Stimulated activated naive CD8-positive, alpha-beta T cell treated with anti-CD3 and anti-CD28 coated beads, Interleukin-15, amount 100 ng/mL, for 72 hours (primary cell): ENCODE measurements at regions not wholly inside any gene's neighbourhood (a gene's known extent, or its start where the extent isn't known, plus 50 kb on each side); places are given as distances from the start of the nearest gene placed in this dataset.
A peak's percentile ranks its signal among the peaks of the same experiment; 100 is the strongest.

Source experiments
- ATAC-seq: fragments of 150-1000 bp; cut with Tn5 transposase; 2 replicates; pipeline ENCODE4 v1.10.0; 2021; ENCODE audit warnings: mild to moderate bottlenecking, moderate library complexity
- DNase-seq, 2 donors: peaks; one replicate each; pipeline ENCODE4 v3.0.0; 2021 to 2022
- H3K27ac Mint-ChIP-seq, 2 donors: one replicate each; pipeline ENCODE4 v1.8.0; 2022; ENCODE audit warnings: mild to moderate bottlenecking in 2 of 2, mixed read lengths in 2 of 2, moderate library complexity in 2 of 2
- H3K27me3 Mint-ChIP-seq: one replicate; pipeline ENCODE4 v1.8.0; 2022; ENCODE audit warnings: mixed read lengths
- H3K4me1 Mint-ChIP-seq: one replicate; pipeline ENCODE4 v1.8.0; 2022; ENCODE audit warnings: mild to moderate bottlenecking, mixed read lengths
- H3K4me3 Mint-ChIP-seq, 2 donors: one replicate each; pipeline ENCODE4 v1.8.0; 2022; ENCODE audit warnings: mild to moderate bottlenecking in 2 of 2, mixed read lengths in 2 of 2, moderate library complexity in 1 of 2
- H3K9me3 Mint-ChIP-seq, 2 donors: one replicate each; pipeline ENCODE4 v1.8.0; 2022; ENCODE audit warnings: mixed read lengths in 2 of 2

DNA sequence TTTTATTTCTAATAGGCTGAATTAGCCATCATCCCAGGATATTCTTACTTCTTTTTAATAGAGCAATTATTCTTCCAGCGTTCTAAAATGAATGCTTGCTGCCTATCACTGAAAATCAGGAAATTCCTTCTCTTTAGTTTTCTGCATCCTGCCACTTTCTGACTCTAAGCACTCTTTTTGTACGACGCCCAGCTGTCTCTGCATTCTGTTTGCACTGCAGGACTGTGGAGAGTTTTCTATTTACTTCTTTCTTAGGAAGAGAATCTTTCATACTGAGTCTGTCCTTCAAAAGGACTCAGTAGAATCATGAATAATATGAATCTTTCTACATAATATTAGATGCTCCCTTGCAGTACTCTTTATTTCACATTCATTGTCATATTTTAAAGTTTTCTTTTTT lies 360.4 kb upstream of the DSEL start:
- no peaks in the 10 kb centered on the region for H3K9me3 Mint-ChIP-seq
- H3K27ac Mint-ChIP-seq, result no peak overlapping the region
- no peak overlapping the region for H3K4me3 Mint-ChIP-seq
- H3K4me1 Mint-ChIP-seq, result no peaks in the 10 kb centered on the region
- no peak for ATAC-seq
- H3K27me3 Mint-ChIP-seq, result no peaks in the 10 kb centered on the region
- DNase-seq, result no peak

GRCh38 chr18:67875944-67876343 lies 359.4 kb upstream of the DSEL start:
- no peaks in the 10 kb centered on the region for H3K4me1 Mint-ChIP-seq
- no peak for ATAC-seq
- H3K9me3 Mint-ChIP-seq, result no peaks in the 10 kb centered on the region
- no peak for DNase-seq
- no peak overlapping the region for H3K27ac Mint-ChIP-seq
- no peaks in the 10 kb centered on the region for H3K27me3 Mint-ChIP-seq
- H3K4me3 Mint-ChIP-seq, result no peak overlapping the region

- Mint-ChIP-seq H3K4me3 (no peak overlapping the region), H3K9me3 (no peaks in the 10 kb centered on the region), H3K4me1 (no peaks in the 10 kb centered on the region), H3K27me3 (no peaks in the 10 kb centered on the region), H3K27ac (no peak overlapping the region)
- ATAC-seq (no peak), DNase-seq (no peak)
Measured at GRCh38 chr18:67875060-67875459, 358.5 kb upstream of the DSEL start.

- no peak overlapping the region for H3K27ac Mint-ChIP-seq
Measured at GRCh38 chr18:67865400-67865799, 348.9 kb upstream of the DSEL start.

GRCh38 chr18:67864677-67865340 lies 348.3 kb upstream of the DSEL start:
- DNase-seq, result no peak
- peaks cover 0 to 6% of the 10 kb centered on the region in 2 donors for H3K9me3 Mint-ChIP-seq
- ATAC-seq, result no peak
- no peaks in the 10 kb centered on the region for H3K27me3 Mint-ChIP-seq
- no peak overlapping the region for H3K4me3 Mint-ChIP-seq
- no peak overlapping the region for H3K27ac Mint-ChIP-seq
- H3K4me1 Mint-ChIP-seq, result no peaks in the 10 kb centered on the region

More at GRCh38 chr18:67865400-67865799, 348.9 kb upstream of the DSEL start:
- no peak for ATAC-seq
- no peaks in the 10 kb centered on the region for H3K27me3 Mint-ChIP-seq
- no peak for DNase-seq
- no peak overlapping the region for H3K4me3 Mint-ChIP-seq
- H3K9me3 Mint-ChIP-seq, result peaks cover 0 to 6% of the 10 kb centered on the region in 2 donors
- no peaks in the 10 kb centered on the region for H3K4me1 Mint-ChIP-seq

GRCh38 chr18:67862069-67862468 lies 345.5 kb upstream of the DSEL start:
- DNase-seq, result no peak
- no peak overlapping the region for H3K27ac Mint-ChIP-seq

GRCh38 chr18:67854340-67854739 lies 337.8 kb upstream of the DSEL start:
- Mint-ChIP-seq H3K4me1 (no peaks in the 10 kb centered on the region), H3K27ac (no peak overlapping the region), H3K4me3 (no peak overlapping the region), H3K27me3 (no peaks in the 10 kb centered on the region), H3K9me3 (no peaks in the 10 kb centered on the region)
- DNase-seq, result no peak
- no peak for ATAC-seq

More at GRCh38 chr18:67862069-67862468, 345.5 kb upstream of the DSEL start:
- no peak for ATAC-seq
- no peaks in the 10 kb centered on the region for H3K27me3 Mint-ChIP-seq
- H3K4me1 Mint-ChIP-seq, result no peaks in the 10 kb centered on the region
- H3K4me3 Mint-ChIP-seq, result no peak overlapping the region
- H3K9me3 Mint-ChIP-seq, result peaks cover 0 to 6% of the 10 kb centered on the region in 2 donors

DNA sequence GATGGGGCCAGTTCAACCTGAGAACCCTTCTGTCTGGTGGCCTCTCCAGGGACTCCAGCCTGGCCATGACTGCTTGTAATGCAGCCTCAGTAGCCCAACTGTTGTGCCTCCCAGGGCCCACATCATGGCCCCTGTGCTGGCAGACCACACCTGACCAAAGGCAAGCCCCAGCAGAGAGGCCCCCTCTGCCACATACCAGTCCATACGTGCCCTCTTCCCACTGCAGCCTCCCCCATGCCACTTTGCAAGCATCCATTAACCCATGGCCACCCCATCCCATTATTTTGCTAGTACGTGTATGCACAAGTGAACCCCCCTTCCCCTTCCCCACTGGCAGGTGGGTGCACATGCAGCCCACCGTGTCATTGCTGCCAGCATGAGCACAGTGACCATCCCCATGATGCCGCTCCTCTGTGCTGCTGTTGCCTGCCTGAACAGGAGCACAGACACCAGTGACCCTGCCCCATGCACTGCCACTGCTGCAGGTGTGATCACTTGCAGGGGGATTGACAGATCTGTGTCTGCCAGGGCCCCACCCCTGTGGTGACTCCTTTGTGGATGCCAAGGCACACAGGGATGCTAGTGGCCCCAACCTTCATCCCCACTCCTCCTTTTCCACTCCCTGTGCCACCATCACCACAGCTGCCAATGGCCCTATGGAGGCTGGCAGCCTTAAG lies 330.0 kb upstream of the DSEL start:
- Mint-ChIP-seq H3K9me3 (peaks cover 0 to 9% of the 10 kb centered on the region in 2 donors), H3K4me1 (no peaks in the 10 kb centered on the region), H3K27ac (no peak overlapping the region), H3K27me3 (peaks cover 22% of the 10 kb centered on the region), H3K4me3 (no peak overlapping the region)
- DNase-seq (no peak), ATAC-seq (peak; percentile 46)

DNA sequence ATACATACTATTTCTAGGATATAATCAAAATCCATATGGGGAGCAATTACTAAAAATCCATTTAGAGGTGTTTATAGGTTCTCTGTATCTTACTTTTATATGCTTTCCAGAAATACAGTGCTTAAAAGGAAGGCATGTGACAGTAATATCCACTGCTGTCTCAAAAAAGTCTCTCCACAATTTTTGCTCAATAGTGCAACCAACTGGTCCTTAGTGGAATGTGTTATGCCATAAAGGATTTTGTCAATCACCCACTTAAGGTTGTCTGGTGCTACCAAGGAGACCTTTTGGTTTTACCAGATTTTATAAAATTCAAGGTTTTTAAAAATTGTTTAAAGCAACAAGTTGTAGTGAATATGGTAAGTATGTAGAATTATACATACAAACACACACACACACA lies 328.5 kb upstream of the DSEL start:
- DNase-seq, result no peak
- ATAC-seq, result no peak
- Mint-ChIP-seq H3K4me3 (no peak overlapping the region), H3K27me3 (peaks cover 22% of the 10 kb centered on the region), H3K27ac (no peak overlapping the region), H3K4me1 (no peaks in the 10 kb centered on the region), H3K9me3 (peaks cover 0 to 9% of the 10 kb centered on the region in 2 donors)

DNA sequence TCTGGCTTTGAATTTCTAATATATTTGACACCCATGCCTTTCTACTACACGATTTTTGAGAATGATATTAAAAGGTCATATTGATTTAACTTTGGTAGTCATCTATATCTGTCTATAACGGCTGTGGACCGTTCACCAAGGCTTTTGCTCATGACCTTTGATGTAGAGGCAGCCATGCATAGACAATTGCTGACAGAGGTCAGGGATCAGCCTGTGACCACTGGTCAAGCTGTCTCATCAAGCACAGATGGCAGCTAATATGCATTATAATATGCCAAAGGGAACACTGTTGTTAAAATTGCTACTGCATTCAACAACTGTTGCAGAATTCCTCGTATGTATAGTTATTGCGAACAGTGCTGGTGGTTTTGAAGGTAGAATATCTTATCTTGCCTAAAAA lies 323.9 kb upstream of the DSEL start:
- no peaks in the 10 kb centered on the region for H3K4me1 Mint-ChIP-seq
- peaks cover 0 to 5% of the 10 kb centered on the region in 2 donors for H3K9me3 Mint-ChIP-seq
- H3K4me3 Mint-ChIP-seq, result no peak overlapping the region
- ATAC-seq (no peak), DNase-seq (no peak)
- H3K27ac Mint-ChIP-seq, result no peak overlapping the region
- H3K27me3 Mint-ChIP-seq, result peaks cover 9% of the 10 kb centered on the region

DNA sequence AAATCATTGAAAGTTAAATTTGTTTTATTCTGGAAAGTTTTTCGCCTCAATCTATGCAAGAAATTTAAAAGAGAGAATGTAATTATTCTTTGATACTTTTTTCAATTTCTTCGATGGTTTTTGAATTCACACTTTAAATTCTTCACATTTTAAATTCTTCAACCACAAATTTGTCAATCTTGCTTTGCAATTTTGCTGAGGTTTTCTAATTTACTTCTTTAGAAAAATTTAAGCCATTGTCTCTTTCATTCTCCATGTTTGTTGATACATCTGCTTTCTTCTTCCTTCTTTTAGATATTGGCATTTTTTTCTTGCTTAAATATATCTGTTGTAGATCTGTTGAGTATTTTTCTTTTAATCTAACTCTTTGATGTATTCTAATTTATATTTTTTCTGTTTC lies 301.9 kb upstream of the DSEL start:
- H3K4me3 Mint-ChIP-seq, result no peak overlapping the region
- H3K27ac Mint-ChIP-seq, result no peak overlapping the region
- H3K4me1 Mint-ChIP-seq, result no peaks in the 10 kb centered on the region
- H3K27me3 Mint-ChIP-seq, result no peaks in the 10 kb centered on the region
- DNase-seq, result no peak
- no peaks in the 10 kb centered on the region for H3K9me3 Mint-ChIP-seq
- ATAC-seq, result no peak

DNA sequence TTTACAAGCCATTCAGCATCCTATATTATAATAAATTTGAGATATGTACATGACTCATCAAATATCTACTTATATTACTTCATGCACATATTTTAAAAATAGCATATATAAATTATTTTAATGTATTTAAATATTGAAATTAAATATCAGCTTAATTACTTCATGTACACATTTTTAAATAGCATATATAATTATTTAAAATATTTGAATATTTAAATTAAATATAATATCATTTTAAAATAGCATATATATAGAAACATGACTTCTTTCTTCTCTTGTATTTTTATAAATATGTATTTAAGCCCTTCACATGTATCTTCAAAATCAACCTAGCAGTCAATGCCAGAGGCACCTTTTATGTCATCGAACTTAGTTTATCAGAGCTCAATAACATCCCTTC lies 298.8 kb upstream of the DSEL start:
- Mint-ChIP-seq H3K4me1 (no peaks in the 10 kb centered on the region), H3K9me3 (no peaks in the 10 kb centered on the region), H3K27ac (no peak overlapping the region), H3K4me3 (no peak overlapping the region), H3K27me3 (no peaks in the 10 kb centered on the region)
- no peak for ATAC-seq
- DNase-seq, result no peak

DNA sequence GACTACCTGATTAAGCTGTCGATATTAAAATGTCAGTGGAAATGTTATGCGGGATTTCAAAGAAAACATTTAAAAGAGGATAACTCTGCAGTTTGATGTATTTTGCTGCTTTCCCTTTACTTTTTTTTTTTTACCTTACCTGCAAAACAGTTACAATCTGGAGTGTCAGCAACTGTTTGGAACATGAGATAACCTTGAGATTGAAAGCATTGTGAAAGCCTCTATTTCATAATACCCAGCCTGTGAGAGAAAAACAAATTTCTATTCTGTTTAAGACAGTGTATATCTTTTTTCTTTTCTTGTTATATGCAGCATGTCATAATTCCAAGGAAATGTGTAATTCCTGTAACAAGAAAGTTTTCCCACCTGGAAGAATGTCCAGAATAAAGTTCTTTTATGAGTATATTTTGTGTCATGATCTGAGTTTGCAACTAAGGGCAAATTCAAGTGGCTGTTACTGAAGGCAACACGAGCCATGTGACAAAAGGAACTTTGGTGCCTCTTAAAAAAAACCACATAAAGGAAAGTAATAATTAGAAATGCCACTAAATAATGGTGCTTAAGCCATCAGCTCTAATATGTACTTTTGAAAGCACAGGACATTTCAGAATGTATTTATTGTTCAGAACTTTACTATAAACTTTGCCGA lies 297.0 kb upstream of the DSEL start:
- DNase-seq, result no peak
- no peak for ATAC-seq
- H3K27me3 Mint-ChIP-seq, result no peaks in the 10 kb centered on the region
- no peaks in the 10 kb centered on the region for H3K4me1 Mint-ChIP-seq
- H3K27ac Mint-ChIP-seq, result no peak overlapping the region
- no peaks in the 10 kb centered on the region for H3K9me3 Mint-ChIP-seq
- H3K4me3 Mint-ChIP-seq, result no peak overlapping the region

DNA sequence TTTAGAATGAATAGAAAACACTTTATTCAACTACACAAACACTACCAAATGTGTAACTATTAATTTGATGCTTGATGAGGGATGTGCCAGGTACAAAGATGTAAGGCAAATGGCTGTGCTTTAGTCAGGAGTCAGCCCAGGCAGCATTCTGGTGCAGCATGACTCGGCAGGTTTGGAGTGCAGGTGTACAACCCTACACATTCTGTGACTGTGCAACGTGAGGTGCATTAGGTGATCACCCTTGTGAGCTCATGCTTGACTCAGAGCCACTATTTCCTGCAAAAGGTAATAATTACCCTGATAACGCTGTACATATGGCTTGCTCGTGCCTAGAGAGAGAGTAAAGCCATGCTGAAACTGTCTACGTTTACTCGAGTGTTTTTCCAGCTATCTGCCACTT lies 288.7 kb upstream of the DSEL start:
- DNase-seq, result no peak
- Mint-ChIP-seq H3K27me3 (no peaks in the 10 kb centered on the region), H3K27ac (no peak overlapping the region), H3K4me1 (no peaks in the 10 kb centered on the region), H3K9me3 (no peaks in the 10 kb centered on the region), H3K4me3 (no peak overlapping the region)
- no peak for ATAC-seq

DNA sequence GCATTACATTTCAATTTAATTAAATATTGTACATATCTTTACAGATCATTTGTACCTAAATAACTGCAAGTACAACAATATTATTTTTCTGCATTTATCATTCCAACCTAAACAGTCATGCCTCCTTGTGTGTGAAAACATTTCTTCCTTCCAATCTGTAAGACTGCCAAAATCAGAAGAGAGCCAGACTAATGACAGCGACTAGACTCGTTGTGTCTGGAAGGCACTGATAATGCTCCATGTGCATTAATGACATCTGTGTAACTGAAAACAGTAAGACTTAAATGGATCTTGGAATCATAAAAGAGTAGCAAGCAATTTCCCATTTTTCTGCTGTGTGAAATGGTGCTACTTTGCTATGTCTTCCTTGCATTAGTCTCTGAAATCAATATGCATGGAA lies 278.0 kb upstream of the DSEL start:
- no peaks in the 10 kb centered on the region for H3K4me1 Mint-ChIP-seq
- peaks cover 3% of the 10 kb centered on the region for H3K27me3 Mint-ChIP-seq
- DNase-seq, result no peak
- no peak for ATAC-seq
- H3K9me3 Mint-ChIP-seq, result no peaks in the 10 kb centered on the region
- H3K27ac Mint-ChIP-seq, result no peak overlapping the region
- H3K4me3 Mint-ChIP-seq, result no peak overlapping the region

DNA sequence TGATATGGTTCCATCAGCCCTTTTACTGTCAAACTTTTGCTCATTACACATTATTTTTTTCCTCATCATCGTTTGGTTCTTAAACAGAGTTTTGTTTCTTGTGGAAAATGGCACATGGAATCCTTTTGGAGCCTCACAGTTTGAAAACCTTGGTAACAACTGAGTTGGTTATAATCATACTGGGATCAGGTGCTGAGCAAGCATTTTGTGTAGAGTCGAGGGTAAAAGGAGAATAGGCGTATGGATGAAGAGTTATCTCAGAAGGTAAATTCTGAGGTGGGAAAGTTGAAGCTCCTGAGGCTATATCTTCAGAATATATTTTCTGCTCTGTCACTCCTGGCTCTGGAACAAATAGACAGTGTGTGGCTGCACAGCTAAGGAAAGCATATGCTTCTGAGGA lies 274.0 kb upstream of the DSEL start:
- H3K27ac Mint-ChIP-seq, result no peak overlapping the region
- peaks cover 7% of the 10 kb centered on the region for H3K27me3 Mint-ChIP-seq
- H3K4me3 Mint-ChIP-seq, result no peak overlapping the region
- no peaks in the 10 kb centered on the region for H3K4me1 Mint-ChIP-seq
- no peaks in the 10 kb centered on the region for H3K9me3 Mint-ChIP-seq
- ATAC-seq (no peak), DNase-seq (no peak)
